Dermis microvascular lymphatic vessel endothelial cell (primary cell): ENCODE measurements at regions not wholly inside any gene's neighbourhood (a gene's known extent, or its start where the extent isn't known, plus 50 kb on each side); places are given as distances from the start of the nearest gene placed in this dataset.
A peak's percentile ranks its signal among the peaks of the same experiment; 100 is the strongest.

Source experiments
- DNase-seq, 2 donors: peaks; one replicate each; pipeline versions ENCODE4 v3.0.0 to v3.0.0-alpha.2; 2010; ENCODE audit warnings: low read depth in 2 of 2

GRCh38 chr2:226620176-226620575, 179.4 kb downstream of the IRS1 start:
- DNase-seq, result no peak

GRCh38 chr2:226619707-226620106, 179.9 kb downstream of the IRS1 start:
- DNase-seq, result no peak

GRCh38 chr2:226618875-226619605, 180.6 kb downstream of the IRS1 start:
- DNase-seq, result no peak

GRCh38 chr2:226618544-226618874, 181.1 kb downstream of the IRS1 start:
- DNase-seq, result no peak

- no peak for DNase-seq
Observed at GRCh38 chr2:226615891-226616290, 183.7 kb downstream of the IRS1 start.

GRCh38 chr2:226611944-226612318, 187.7 kb downstream of the IRS1 start:
- DNase-seq, result no peak

GRCh38 chr2:226611196-226611943, 188.2 kb downstream of the IRS1 start:
- DNase-seq, result no peak

GRCh38 chr2:226609366-226609765, 190.3 kb downstream of the IRS1 start:
- DNase-seq, result no peak

GRCh38 chr2:226608451-226608850, 191.2 kb downstream of the IRS1 start:
- DNase-seq, result no peak

- no peak for DNase-seq
Observed at GRCh38 chr2:226607379-226607778, 192.2 kb downstream of the IRS1 start.

GRCh38 chr2:226605642-226606041, 194.0 kb downstream of the IRS1 start:
- DNase-seq, result no peak

GRCh38 chr2:226603606-226604005, 196.0 kb downstream of the IRS1 start:
- DNase-seq, result no peak

GRCh38 chr2:226601881-226602662, 197.5 kb downstream of the IRS1 start:
- DNase-seq, result no peak

GRCh38 chr2:226600802-226601201, 198.8 kb downstream of the IRS1 start:
- DNase-seq, result no peak

GRCh38 chr2:226600184-226600583, 199.4 kb downstream of the IRS1 start:
- no peak for DNase-seq

GRCh38 chr2:226589043-226589442, 210.6 kb downstream of the IRS1 start:
- no peak for DNase-seq

- DNase-seq, result no peak
Observed at GRCh38 chr2:226585130-226585561, 214.5 kb downstream of the IRS1 start.

GRCh38 chr2:226584518-226585055, 215.0 kb downstream of the IRS1 start:
- DNase-seq, result no peak

GRCh38 chr2:226583715-226584114, 215.9 kb downstream of the IRS1 start:
- DNase-seq, result peak in 1 of 2 donors; percentile 14

- no peak for DNase-seq
Observed at GRCh38 chr2:226581661-226582060, 218.0 kb downstream of the IRS1 start.

GRCh38 chr2:226581004-226581403, 218.6 kb downstream of the IRS1 start:
- DNase-seq, result no peak

- no peak for DNase-seq
Observed at GRCh38 chr2:226580403-226580802, 219.2 kb downstream of the IRS1 start.
